Urothelium cell line (cell line): ENCODE measurements at regions not wholly inside any gene's neighbourhood (a gene's known extent, or its start where the extent isn't known, plus 50 kb on each side); places are given as distances from the start of the nearest gene placed in this dataset.

ENCODE experiments used
- DNase-seq: peaks from one replicate; pipeline ENCODE4 v3.0.0; 2011; ENCODE audit warnings: low spot score, mixed read lengths
- FAIRE-seq: peaks from 2 replicates; lab custom pipeline; 2011; peaks lifted over from hg19 to GRCh38; lab: Jason Lieb, UNC

GRCh38 chr17:77847221-77848085 lies 111.0 kb upstream of the TNRC6C start:
- DNase-seq = no peak
- FAIRE-seq = no peak

DNA sequence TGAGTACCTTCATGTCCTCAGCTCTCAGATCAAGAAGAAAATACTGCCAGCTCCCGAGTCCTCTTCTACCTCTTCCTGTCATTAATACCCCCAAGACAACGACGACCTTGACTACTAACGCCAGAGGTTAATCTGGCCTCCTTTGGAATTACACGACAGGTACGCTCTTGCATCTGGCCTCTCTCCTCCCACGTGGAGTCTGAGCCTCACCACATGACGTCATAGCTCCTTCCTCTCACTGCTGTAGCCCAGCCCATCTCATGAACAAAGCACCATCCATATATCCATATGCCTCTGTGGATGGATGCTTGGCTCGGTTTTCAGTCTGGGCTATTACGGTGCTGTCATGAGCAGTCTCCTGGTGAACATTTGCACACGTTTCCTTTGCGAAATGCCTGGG lies 110.2 kb upstream of the TNRC6C start:
- DNase-seq = no peak
- no peak for FAIRE-seq

GRCh38 chr17:77849239-77849638 lies 109.3 kb upstream of the TNRC6C start:
- DNase-seq (no peak), FAIRE-seq (no peak)

GRCh38 chr17:77851921-77852320 lies 106.6 kb upstream of the TNRC6C start:
- FAIRE-seq (peak; percentile 98), DNase-seq (no peak)

GRCh38 chr17:77852731-77853130 lies 105.8 kb upstream of the TNRC6C start:
- FAIRE-seq (no peak), DNase-seq (no peak)

DNA sequence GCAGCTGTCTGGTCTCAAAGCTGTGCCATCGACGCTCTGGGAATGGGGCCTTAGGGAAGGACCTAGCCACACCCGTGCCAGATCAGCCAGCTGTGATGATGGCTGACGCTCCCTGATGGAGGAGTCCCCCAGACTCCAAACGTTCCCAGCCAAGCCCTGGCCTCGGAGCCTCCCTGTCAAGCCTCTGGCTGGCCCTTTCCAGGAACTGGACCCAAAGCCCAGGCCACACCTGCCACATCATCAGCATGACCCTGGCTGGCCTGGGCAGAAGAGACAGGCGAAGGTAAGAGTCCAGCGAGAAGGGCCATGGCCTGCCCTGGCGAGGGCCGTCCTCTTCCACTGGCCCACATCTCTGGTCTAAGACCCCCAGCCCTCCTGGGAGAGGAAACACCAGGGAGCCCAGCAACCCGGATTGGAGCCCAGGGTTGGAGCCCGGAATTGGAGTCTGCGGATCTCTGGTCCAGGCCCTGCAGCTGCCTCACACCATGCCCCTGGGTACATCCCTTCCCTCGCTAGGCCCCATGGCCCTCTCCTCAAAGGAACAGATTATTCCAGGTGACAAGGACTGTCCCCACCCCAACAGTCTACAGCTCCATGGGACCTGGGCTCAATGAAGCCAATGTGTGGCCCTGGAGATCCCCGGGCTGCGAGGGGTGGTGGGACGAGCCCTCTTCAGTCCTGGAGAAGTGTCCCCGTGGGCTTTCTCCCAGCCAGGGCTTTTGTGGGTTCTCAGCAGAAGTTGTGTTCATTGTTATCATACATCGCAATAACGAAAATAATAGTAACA lies 105.1 kb upstream of the TNRC6C start:
- no peak for DNase-seq
- FAIRE-seq = no peak

DNA sequence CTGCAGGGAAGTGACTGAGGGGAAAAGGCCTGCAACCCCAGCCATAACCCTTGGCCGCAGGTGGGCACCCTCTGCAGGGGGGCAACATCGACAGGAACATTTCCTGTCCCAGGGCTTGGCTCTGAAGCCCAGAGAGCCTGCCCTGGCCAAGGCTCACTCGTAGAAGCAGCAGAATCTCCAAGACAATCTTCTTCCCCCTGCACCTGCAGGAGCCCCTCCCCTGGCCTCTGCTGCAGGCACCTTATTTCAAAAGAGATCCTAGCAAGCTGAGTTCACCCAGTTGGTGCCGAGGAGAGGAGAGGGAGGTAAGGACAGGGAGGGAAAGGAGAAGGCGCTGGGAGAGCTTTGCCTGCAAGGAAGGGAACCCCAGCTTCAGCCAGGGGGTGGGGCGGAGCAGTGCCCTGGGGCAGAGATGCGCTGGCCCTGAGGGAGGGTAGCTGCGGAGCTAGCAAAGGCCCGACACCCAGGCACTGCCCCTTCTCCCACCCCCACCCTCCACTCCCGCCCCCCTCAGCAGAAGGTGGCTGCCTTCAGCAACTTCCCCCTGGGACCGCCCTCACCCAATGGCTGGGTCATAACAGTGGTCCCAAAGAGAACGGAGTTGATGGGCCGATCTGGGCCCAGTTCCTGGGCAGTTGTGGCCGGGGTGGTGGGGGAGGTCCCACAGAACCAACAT lies 104.3 kb upstream of the TNRC6C start:
- no peak for DNase-seq
- no peak for FAIRE-seq

DNA sequence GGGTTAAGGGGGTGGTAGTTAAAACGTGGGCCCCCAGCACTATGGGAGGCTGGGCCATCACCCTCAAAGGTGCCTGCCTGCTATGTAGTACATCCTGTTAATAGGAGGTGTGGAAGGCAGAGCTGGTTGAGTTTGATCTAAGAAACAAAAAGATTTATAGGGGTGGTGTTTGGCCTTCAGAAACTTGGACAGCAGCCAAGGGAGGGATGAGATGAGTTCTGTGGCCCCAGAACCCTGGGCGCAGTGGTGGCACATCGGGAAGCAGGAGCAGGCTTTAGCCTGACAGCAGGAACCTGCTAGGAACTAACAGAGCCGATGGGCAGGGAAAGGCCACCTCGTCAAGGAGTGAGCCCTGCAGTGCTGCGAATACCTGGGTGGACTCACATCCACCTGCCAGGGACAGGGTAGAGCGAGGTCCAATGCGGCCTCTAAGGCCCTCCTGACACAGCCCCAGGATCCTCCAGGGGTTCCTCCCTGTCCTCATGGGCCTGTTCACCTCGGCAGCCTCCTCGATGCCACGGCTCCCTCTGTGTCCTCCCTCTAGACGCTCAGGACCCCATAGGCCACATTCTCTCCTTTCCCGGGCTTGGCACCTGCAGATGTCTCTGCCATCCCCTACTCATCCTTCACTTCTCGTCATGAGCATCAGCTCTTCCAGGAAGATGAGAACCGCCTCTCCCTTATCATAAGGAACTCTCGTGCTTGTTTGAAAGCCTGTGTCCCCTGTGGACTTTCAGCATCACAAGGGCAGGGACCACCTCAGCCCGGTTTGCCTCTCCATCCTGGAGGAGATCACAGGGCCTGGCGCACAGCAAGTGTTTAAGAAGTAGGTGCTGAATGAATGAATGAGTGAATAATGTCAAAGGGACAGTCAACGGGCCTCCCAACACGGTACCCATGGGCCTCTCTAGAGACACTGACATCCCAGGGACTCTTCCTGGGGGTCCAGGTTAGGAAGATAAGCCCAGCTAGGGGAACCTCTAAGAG lies 103.5 kb upstream of the TNRC6C start:
- DNase-seq (no peak), FAIRE-seq (peak; percentile 63)

DNA sequence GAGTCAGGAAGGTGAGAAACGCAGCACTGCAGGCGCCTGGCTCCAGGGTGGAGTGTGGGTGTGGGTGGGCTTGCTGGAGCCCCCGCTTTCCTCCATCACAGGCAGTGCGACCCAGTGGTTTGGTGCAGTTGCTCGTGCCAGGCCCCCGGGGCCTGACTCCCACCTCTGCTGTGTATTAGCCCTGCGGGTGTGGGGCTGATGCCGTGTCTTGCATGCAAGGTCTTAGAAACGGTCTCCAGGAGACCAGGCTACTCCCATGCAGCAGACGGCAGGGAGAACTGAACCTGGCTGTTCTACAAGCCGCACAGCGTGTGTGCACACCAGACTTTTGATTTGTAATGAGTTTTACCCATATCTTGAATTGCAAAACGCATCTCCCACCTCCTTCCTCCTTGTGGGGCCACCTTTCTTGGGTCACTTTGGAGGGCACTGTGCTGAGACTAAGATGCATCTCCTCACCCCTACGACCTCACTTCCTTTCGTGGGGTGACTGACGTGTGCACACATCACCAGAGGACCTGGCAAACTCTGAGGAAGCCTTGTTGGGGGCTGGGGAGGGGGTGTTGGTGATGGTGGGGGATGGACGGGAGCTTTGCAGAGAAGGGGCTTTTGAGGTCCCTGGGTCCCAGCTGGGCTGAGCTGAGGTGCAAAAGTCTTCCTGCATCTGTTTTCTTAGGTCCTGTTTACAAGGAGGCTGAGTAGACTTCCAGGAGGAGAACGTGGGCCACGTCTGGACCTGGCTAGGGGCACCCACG lies 101.8 kb upstream of the TNRC6C start:
- no peak for DNase-seq
- FAIRE-seq = no peak

GRCh38 chr17:77857306-77857555 lies 101.3 kb upstream of the TNRC6C start:
- DNase-seq (no peak), FAIRE-seq (no peak)

GRCh38 chr17:77857613-77858012 lies 100.9 kb upstream of the TNRC6C start:
- DNase-seq = no peak
- no peak for FAIRE-seq

DNA sequence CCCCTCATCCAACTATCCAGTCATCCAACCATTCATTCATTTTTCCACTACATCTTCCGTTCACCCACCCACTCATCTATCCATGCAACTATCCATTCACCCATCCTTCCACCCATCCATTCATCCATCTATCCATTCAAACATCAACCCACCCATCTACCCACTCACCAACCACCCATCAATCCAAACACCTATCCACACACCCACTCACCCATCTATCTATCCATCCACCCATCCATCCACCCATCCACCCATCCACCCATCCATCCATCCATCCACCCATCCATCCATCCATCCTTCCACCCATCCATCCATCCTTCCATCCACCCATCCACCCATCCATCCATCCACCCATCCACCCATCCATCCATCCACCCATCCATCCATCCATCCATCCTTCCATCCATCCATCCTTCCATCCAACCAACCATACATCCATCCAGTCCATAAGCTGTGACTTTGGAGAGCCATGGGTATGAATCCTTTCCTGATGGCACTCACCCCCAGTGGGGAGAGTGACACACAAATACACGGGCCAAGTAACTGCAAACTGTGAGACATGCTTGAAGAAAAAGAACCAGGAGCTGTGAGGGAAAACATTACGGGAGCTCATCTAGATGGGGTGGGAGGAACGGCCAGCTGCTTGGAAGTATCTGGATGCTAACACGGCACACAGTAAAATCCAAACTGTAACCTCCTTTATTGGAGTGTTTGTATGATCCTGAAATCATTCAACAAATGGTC lies 100.0 kb upstream of the TNRC6C start:
- peak; percentile 94 for FAIRE-seq
- no peak for DNase-seq

DNA sequence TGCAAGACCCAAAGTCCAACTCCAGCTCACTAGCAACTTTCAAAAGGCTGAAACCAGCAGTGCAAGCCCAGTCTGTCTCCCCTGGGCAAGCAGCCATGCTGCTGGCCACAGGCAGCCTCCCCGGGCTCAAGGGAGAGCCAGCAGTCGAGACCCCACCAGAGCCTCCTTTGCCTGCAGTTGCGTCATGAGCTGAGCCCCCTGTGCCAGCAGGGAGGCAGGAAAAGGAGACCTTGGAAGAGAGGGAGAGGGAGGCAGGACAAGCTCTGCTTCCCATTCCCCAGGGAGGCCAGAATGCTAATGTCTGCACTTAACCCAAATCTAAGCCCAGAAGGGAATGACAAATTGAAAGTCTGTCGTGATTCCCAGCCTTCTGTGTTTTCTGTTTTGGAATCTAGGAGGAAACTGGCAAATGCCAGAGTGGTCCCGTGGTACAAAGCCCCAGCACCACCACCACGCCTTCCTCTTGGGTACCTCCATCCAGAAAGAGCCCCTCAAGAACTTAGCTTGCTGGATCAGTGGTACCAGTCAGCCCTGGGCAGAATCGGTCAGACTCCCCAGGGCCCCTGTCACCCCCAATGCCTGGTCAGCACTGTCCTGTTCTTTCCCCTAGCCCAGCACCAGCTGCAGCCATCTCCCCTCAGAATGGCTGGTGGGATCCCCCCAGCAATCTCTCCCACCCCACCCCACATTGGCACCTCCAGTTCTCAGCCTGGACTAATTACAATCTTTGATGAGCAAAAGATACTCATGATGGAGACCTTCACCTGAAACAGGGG lies 99.3 kb upstream of the TNRC6C start:
- DNase-seq = no peak
- FAIRE-seq = no peak

- peak; percentile 77 for FAIRE-seq
- no peak for DNase-seq
These were observed 97.3 kb upstream of the TNRC6C start for GRCh38 chr17:77861133-77861695.

DNA sequence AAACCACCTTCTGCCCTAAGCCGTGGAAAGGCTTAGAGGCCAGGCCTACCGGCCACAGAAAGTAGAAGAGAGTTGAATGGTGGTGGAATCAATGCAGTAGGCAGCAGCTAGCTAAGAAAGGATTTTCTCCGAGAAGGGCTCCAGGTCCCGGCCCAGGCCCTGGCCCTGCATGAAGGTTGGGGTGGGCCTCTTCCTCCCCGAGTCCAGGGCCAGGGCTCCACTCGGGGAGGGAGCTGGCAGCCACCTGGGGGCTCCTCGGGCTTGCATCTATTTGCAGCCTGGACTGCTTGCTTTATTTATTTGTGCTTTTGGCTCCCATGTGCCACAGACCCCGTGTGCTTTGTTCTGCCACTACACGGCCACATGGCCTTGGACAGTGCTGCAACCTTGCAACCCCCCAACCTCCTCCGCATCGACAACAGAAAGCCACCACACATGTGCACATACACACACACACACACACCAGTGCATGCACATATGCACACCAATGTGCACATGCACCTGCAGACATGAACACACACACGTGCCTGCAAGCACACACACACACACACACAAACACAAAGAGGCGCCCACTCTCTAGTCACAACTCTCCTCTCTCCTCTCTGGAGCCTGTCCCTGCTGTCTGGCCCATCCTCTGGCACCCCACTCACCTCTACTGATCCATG lies 96.4 kb upstream of the TNRC6C start:
- peak; percentile 85 for FAIRE-seq
- no peak for DNase-seq

GRCh38 chr17:77862890-77863813 lies 95.4 kb upstream of the TNRC6C start:
- DNase-seq = no peak

DNA sequence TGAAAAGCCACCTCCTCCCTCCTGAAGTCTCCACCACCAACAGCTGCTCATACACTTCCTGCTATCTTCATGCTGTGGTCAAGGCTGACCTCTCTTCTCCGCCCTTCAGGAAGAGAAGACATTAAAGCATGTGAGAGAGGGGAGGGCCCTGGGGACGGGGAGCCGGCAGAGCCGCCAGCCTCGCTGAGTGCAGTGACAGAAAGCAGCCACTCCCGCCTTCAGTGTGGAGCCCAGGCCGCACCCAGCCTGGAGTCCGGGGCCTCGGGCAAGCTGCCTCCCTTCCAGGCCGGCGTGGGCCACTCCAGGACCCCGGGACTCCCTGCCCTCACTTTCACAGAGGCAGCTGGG lies 94.7 kb upstream of the TNRC6C start:
- no peak for DNase-seq
- FAIRE-seq = no peak

More at GRCh38 chr17:77862890-77863813, 95.4 kb upstream of the TNRC6C start:
- FAIRE-seq = peak; percentile 58
